Endothelial cell of umbilical vein (primary cell): ENCODE measurements at regions not wholly inside any gene's neighbourhood (a gene's known extent, or its start where the extent isn't known, plus 50 kb on each side); places are given as distances from the start of the nearest gene placed in this dataset.

Experiments
- CTCF ChIP-seq, 2 donors: IDR thresholded peaks; 1 replicate in 1 of 2; 2 replicates in 1 of 2; pipeline ENCODE4 v1.5.1; 2011; ENCODE audit warnings: low read length in 2 of 2, mild to moderate bottlenecking in 2 of 2, moderate library complexity in 2 of 2, control low read depth in 1 of 2, inconsistent platforms in 1 of 2, low read depth in 1 of 2; ENCODE audit not compliant: insufficient read depth in 1 of 2; ENCODE audit errors: extremely low read depth in 1 of 2
- EZH2 ChIP-seq: IDR thresholded peaks from 2 replicates; pipeline ENCODE4 v1.6.1; 2012; ENCODE audit warnings: borderline replicate concordance, low read depth, mild to moderate bottlenecking, moderate library complexity, low read length, inconsistent platforms; ENCODE audit not compliant: severe bottlenecking
- FOS ChIP-seq: IDR thresholded peaks from 2 replicates; pipeline ENCODE4 v1.6.1; 2011; ENCODE audit warnings: mild to moderate bottlenecking, low read length, moderate library complexity, borderline replicate concordance; ENCODE audit not compliant: insufficient read depth
- GATA2 ChIP-seq: IDR thresholded peaks from 2 replicates; pipeline ENCODE4 v1.7.0; 2011; ENCODE audit warnings: low read depth, mild to moderate bottlenecking, moderate library complexity, mixed read lengths, low read length; ENCODE audit not compliant: insufficient read length, insufficient read depth
- JUN ChIP-seq: IDR thresholded peaks from 2 replicates; pipeline ENCODE4 v1.6.1; 2011; ENCODE audit warnings: borderline replicate concordance, low read depth; ENCODE audit not compliant: insufficient read length, insufficient read depth
- POLR2A ChIP-seq: IDR thresholded peaks from 2 replicates; pipeline ENCODE4 v1.6.1; 2012; ENCODE audit warnings: low read depth, mild to moderate bottlenecking, control low read depth, low read length
- POLR2AphosphoS5 ChIP-seq: IDR thresholded peaks from 2 replicates; pipeline ENCODE4 v1.6.1; 2012; ENCODE audit warnings: low read depth, mild to moderate bottlenecking, control low read depth, low read length, moderate library complexity; ENCODE audit not compliant: insufficient read depth
- TF ChIP-seq, protein P1 (sequence below): IDR thresholded peaks from 2 replicates; pipeline ENCODE4 v1.6.1; 2011; ENCODE audit not compliant: insufficient read depth, insufficient read length

- TF ChIP-seq CTCF (IDR thresholded peaks at IDR 0.05; ENCODE audit: extremely low read depth in 1 of 2, insufficient read depth in 1 of 2, low read depth in 1 of 2, low read length in 2 of 2) (no peak), FOS (no peak), EZH2 (no peak), POLR2A (no peak), POLR2AphosphoS5 (no peak), GATA2 (no peak), JUN (no peak)
- TF ChIP-seq, protein P1, sequence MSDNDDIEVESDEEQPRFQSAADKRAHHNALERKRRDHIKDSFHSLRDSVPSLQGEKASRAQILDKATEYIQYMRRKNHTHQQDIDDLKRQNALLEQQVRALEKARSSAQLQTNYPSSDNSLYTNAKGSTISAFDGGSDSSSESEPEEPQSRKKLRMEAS: no peak
Observed at GRCh38 chr12:131553096-131553777, 157.7 kb upstream of the SFSWAP start.
